HUDEP-2 (cell line): ENCODE measurements at regions not wholly inside any gene's neighbourhood (a gene's known extent, or its start where the extent isn't known, plus 50 kb on each side); places are given as distances from the start of the nearest gene placed in this dataset.
"Not testable (repeated sequence)": the region's sequence is repeated elsewhere in the genome, so short reads cannot be mapped to it uniquely, and the experiment has no call there.

Experiments used
- DNase-seq, 76 experiments: peaks; one replicate each; lab custom pipeline; 2025; ENCODE audit not compliant: unreplicated experiment in 76 of 76; lab: John Stamatoyannopoulos, UW

DNA sequence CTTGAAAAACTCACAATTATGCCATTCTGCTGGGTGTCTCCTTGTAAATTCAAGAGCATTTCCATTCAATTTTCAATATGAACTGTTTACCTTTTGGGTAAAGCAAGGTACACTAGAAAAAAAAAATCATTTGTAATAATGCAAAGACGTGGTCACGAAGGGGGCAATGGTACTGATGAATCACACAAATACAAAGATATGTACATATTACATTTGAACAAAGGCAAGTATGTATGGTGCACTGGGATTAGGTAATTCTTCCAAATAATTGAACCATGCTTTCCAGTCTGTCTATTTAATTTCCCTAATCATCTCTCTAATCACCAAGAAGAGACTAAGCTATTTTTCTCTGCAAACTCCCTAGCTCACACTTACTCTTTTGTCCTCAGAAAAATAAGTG lies 63.4 kb upstream of the RNF38 start:
- DNase-seq = no peak

DNA sequence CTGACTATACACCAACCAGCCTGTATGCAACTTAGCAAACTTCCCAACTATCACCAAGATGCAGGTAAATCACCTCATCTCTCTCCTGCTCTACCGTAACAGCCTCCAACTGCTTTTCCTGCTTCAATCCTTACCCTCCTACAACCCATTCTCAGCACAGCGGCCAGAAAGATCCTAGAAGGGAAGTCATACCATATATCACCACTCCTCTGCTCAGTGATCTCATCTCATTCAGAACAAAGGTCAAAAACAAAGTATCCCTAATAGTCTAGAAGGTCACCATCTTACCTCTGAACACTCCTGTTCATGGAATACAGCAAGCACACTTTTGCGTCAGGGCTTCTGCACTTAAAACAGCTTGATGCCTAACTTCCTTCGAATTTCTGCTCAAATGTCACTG lies 62.2 kb upstream of the RNF38 start:
- DNase-seq = no peak

DNA sequence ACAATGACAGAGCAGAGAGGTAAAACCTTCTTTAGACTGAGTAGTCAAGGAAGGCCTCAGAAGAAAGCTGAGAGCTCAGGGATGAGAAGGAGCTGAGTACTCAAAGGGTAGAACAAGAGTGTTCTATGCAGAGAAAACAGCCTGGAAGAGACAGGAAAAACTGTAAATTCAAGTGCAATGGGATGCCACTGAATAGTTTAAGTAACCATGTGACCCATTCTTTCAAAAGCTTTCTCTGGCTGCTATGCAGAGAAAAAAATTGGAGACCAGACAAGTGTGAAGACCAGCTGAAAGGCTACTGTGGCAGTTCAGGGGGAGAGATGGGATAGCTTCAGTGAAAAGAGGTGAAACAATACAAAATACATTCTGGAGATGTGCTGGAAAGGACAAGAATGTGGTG lies 61.3 kb upstream of the RNF38 start:
- no peak for DNase-seq

DNA sequence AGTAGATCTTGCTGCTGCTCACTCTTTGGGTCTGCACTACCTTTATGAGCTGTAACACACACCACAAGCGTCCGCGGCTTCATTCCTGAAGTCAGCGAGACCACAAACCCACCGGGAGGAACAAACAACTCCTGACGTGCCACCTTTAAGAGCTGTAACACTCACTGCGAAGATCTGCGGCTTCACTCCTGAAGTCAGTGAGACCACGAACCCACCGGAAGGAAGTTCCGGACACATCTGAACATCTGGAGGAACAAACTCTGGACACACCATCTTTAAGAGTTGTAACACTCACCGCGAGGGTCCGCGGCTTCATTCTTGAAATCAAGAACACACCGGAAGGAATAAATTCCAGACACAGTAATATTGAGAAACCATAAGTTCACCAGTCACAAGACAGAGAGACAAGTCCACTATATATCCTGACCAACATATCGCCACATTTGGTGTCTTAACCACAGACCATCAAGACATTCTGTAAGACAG lies 58.4 kb upstream of the RNF38 start:
- not testable (repeated sequence) for DNase-seq

DNA sequence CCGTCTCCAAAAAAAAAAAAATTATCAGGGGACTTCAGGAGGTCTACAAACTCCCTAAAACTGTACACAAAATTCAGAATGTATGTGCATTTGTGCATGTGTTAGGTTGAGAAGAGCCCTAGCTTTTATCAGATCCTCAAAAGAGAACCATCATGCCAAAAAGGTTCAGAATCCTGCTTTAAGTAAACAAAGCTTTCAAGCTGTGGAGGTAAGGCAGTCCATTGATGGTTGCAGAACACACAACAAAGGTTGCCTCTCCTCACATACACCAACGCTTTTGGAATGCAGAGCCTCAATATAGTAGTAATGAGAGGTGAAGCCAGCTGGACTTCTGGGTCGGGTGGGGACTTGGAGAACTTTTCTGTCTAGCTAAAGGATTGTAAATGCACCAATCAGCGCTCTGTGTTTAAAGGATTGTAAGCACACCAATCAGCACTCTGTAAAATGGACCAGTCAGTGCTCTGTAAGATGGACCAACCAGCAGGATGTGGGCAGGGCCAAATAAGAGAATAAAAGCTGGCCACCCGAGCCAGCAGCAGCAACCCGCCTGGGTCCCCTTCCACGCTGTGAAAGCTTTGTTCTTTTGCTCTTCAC lies 57.9 kb upstream of the RNF38 start:
- DNase-seq = no peak

DNA sequence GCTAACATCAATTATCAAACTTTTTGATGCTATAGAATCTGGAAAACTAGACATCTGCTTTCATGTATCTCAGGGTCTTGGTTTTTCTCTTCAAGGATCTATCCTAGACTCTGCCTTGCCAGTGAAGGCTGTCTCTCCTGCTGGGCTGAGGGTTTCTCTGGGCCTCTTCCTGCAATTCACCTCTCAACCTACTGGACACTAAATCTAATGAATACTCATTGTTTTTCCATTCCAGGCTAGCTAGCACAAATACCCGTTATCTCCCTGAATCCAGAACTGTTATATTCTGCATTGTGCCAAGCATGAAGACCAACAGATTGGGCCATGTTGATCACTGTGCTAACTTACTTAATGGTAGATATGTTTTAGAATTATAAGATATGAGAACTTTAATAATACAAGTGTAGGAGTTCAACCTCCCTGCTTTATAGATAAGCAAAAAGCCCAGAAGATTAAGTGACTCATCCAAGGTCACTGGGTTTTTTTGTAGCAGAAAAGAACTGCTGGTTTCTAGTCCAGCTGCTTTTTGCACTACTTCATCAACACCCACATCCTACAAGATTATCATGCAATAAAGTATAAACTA lies 56.5 kb upstream of the RNF38 start:
- peak in 34 of 76 experiments; percentile 9 to 85 (median 42) for DNase-seq

DNA sequence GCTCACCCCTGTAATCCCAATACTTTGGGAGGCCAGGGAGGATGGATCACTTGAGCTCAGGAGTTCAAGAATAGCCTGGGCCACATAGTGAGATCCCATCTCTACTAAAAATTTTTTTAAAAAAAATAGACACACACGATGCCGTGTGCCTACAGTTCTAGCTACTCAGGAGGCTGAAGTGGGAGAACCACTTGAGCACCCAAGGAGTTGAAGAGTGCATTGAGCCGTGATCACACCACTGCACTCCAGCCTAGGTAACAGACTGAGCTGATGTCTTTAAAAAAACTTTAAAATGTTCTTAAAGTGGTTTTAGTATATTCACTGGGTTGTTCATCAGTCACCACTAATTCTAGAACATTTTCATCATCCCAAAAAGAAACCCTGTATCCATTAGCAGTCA lies 51.9 kb upstream of the RNF38 start:
- no peak for DNase-seq

DNA sequence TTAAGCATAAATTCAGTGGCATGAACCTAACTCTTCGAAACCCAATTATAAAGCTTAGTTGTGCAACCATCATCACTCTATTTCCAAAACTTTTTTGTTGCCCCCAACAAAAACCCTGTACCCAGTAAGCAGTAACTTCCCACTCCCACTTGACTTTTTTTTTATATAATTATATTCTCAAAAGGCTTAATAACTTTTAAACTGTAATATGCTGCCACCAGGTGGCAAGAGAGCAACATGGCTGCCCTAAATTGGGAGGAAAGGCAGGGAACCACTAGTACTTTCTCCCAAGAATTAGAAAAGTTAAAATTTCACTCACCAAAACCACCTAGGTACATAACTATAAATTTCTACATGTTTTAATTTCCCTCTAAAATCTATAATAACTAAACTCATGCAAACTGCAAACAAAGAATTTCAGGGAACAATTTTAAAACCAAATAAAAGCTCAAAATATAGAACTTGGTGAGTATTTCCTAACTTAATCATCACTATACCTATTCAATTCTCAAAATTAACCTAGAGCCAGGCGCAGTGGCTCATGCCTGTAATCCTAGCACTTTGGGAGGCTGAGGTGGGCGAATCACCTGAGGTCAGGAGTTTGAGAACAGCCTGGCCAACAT lies 50.2 kb upstream of the RNF38 start:
- peak in 21 of 76 experiments; percentile 2 to 44 (median 17) for DNase-seq
